ENCODE measurements at regions not wholly inside any gene's neighbourhood (a gene's known extent, or its start where the extent isn't known, plus 50 kb on each side); places are given as distances from the start of the nearest gene placed in this dataset.

DNA sequence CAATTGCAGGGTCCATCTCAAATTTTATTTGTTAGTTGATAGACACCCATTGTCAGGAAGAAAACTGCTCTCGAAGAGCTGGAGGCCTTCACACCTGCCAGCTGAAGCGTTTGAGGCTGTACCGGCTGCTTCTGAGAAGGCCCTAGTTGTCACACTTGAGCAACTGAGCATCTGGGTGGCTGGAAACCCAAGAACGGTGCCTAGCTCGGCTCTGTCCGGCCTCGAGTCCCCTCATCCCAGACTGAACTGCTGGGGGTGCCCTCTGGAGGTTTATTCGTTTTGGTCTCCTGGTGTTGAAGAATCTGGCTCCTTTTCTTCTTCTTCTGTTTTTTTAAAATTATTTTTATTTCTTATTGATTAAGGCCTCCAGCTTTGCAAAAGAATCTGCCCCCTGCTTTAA is 59.3 kb upstream of the EXOC6 start:
- TF ChIP-seq CTCF (IDR thresholded peaks at IDR 0.05): no peak
- DNase-seq: no peak
- peak overlapping the region in 1 of 7 donors; percentile 89 for H3K27ac Mint-ChIP-seq
- no peak overlapping the region for H3K4me3 ChIP-seq (replicated peaks in 1 of 3; ENCODE audit: low read depth in 2 of 3, low read length in 3 of 3)
- H2AFZ ChIP-seq (ENCODE audit: insufficient read depth, low read depth, low read length, poor library complexity, severe bottlenecking): peak overlapping the region; percentile 30
- no peaks in the 10 kb centered on the region for H3K36me3 ChIP-seq (replicated peaks in 1 of 2; ENCODE audit: control insufficient read depth in 1 of 2, insufficient read depth in 2 of 2, low read length in 2 of 2)
- 98% methylated on average over 4 of the region's 8 CpGs for WGBS (ENCODE audit: insufficient coverage)
- H3K36me3 Mint-ChIP-seq: no peaks in the 10 kb centered on the region
- no peak overlapping the region for H3K4me3 Mint-ChIP-seq
- peaks cover 35% of the 10 kb centered on the region for H3K4me1 Mint-ChIP-seq
- peaks cover 30 to 37% of the 10 kb centered on the region in 2 donors for H3K4me1 ChIP-seq (ENCODE audit: control insufficient read depth in 1 of 2, insufficient read depth in 2 of 2, low read length in 2 of 2)
- H3K9me3 Mint-ChIP-seq: peaks cover 0 to 1% (median 0%) of the 10 kb centered on the region in 7 donors
- H3K4me2 ChIP-seq (replicated peaks; ENCODE audit: extremely low read depth, low read length, poor library complexity, severe bottlenecking): no peak overlapping the region
- peak overlapping the region; percentile 54 to 77 for H3K27ac ChIP-seq (ENCODE audit: low read depth in 1 of 2, low read length in 2 of 2)
- no peaks in the 10 kb centered on the region for H4K20me1 ChIP-seq (ENCODE audit: insufficient read depth, low read length)
- H3K27me3 ChIP-seq (ENCODE audit: control insufficient read depth in 2 of 2, insufficient read depth in 2 of 2, low read length in 2 of 2): no peaks in the 10 kb centered on the region
- no peaks in the 10 kb centered on the region for H3K79me2 ChIP-seq (ENCODE audit: insufficient read depth, low read length)
- H3K9me3 ChIP-seq (replicated peaks in 1 of 2; ENCODE audit: control insufficient read depth in 1 of 2, insufficient read depth in 1 of 2, low read length in 2 of 2): no peaks in the 10 kb centered on the region
- H3K27me3 Mint-ChIP-seq (ENCODE audit: low read depth in 3 of 3): no peaks in the 10 kb centered on the region
- intact Hi-C loops (cut with micrococcal nuclease): no loop called here
- no peak overlapping the region for H3K9ac ChIP-seq (ENCODE audit: insufficient read depth, low read length, poor library complexity, severe bottlenecking)

GRCh38 chr10:92789786-92790185 is 58.5 kb upstream of the EXOC6 start:
- Mint-ChIP-seq H3K27me3 (ENCODE audit: low read depth in 3 of 3) (no peaks in the 10 kb centered on the region), H3K36me3 (no peaks in the 10 kb centered on the region), H3K4me3 (peak overlapping the region in 1 of 2 donors; percentile 69), H3K27ac (peak overlapping the region; percentile 87 to 97 (median 94)), H3K9me3 (peaks cover 0 to 4% (median 0%) of the 10 kb centered on the region in 7 donors), H3K4me1 (peaks cover 35% of the 10 kb centered on the region)
- H3K27ac ChIP-seq (ENCODE audit: low read depth in 1 of 2, low read length in 2 of 2): peak overlapping the region; percentile 54 to 77
- peak; percentile 9 to 55 (median 25) for DNase-seq
- TF ChIP-seq CTCF (IDR thresholded peaks at IDR 0.05): no peak
- H3K27me3 ChIP-seq (ENCODE audit: control insufficient read depth in 2 of 2, insufficient read depth in 2 of 2, low read length in 2 of 2): no peaks in the 10 kb centered on the region
- intact Hi-C loops (cut with micrococcal nuclease): no loop called here
- peak overlapping the region; percentile 70 for H3K4me2 ChIP-seq (replicated peaks; ENCODE audit: extremely low read depth, low read length, poor library complexity, severe bottlenecking)
- H3K4me1 ChIP-seq (ENCODE audit: control insufficient read depth in 1 of 2, insufficient read depth in 2 of 2, low read length in 2 of 2): peaks cover 30 to 37% of the 10 kb centered on the region in 2 donors
- H2AFZ ChIP-seq (ENCODE audit: insufficient read depth, low read depth, low read length, poor library complexity, severe bottlenecking): peak overlapping the region; percentile 49
- peak overlapping the region in 1 of 3 experiments; percentile 52 for H3K4me3 ChIP-seq (replicated peaks in 1 of 3; ENCODE audit: low read depth in 2 of 3, low read length in 3 of 3)
- 50% methylated on average over 1 of the region's 4 CpGs for WGBS (ENCODE audit: insufficient coverage)
- no peaks in the 10 kb centered on the region for H3K79me2 ChIP-seq (ENCODE audit: insufficient read depth, low read length)
- no peaks in the 10 kb centered on the region for H3K36me3 ChIP-seq (replicated peaks in 1 of 2; ENCODE audit: control insufficient read depth in 1 of 2, insufficient read depth in 2 of 2, low read length in 2 of 2)
- H4K20me1 ChIP-seq (ENCODE audit: insufficient read depth, low read length): no peaks in the 10 kb centered on the region
- no peak overlapping the region for H3K9ac ChIP-seq (ENCODE audit: insufficient read depth, low read length, poor library complexity, severe bottlenecking)
- no peaks in the 10 kb centered on the region for H3K9me3 ChIP-seq (replicated peaks in 1 of 2; ENCODE audit: control insufficient read depth in 1 of 2, insufficient read depth in 1 of 2, low read length in 2 of 2)

Data from CD14-positive monocyte (primary cell).